IMR-90 (cell line): ENCODE measurements at regions not wholly inside any gene's neighbourhood (a gene's known extent, or its start where the extent isn't known, plus 50 kb on each side); places are given as distances from the start of the nearest gene placed in this dataset.

Experiments
- ATAC-seq: fragments of 200-7000 bp; cut with Tn5 transposase; 2 replicates; pipeline ENCODE4 v1.9.1; 2020; ENCODE audit warnings: low read depth, mild to moderate bottlenecking, moderate library complexity
- BruUV-seq: library from RNA; stranded (reverse); fragments of 400-500 nt; replicated peaks from 2 replicates; lab custom pipeline; 2021; lab: Mats Ljungman, UMichigan
- CTCF ChIA-PET: fragments of 300-600 bp; formaldehyde crosslinking; extraction: SDS; loops from one replicate; lab custom pipeline; 2021; ENCODE audit warnings: antibody characterized with exemption; lab: Yijun Ruan, JAX
- POLR2A ChIA-PET: fragments of 300-600 bp; sonication (Branson Sonifier 250); formaldehyde crosslinking; loops from one replicate; lab custom pipeline; 2022; ENCODE audit warnings: antibody characterized with exemption; ENCODE audit not compliant: unreplicated experiment; lab: Charles Lee
- DNase-seq: peaks from one replicate; pipeline ENCODE4 v3.0.0; 2013
- H2AFZ ChIP-seq: replicated peaks from 2 replicates; pipeline ENCODE3; 2013; ENCODE audit warnings: low read length, mild to moderate bottlenecking; ENCODE audit not compliant: poor library complexity
- H2AK5ac ChIP-seq: 2 replicates; pipeline ENCODE4 v1.6.1; 2013; ENCODE audit warnings: low read depth, low read length, inconsistent platforms
- H2AK9ac ChIP-seq: replicated peaks from 2 replicates; pipeline ENCODE3; 2013; ENCODE audit warnings: mild to moderate bottlenecking, low read depth, low read length, moderate library complexity; ENCODE audit not compliant: poor library complexity
- H2BK120ac ChIP-seq: 2 replicates; pipeline ENCODE4 v1.6.1; 2013; ENCODE audit warnings: low read depth, low read length, inconsistent platforms
- H2BK15ac ChIP-seq: 3 replicates; pipeline ENCODE4 v1.6.1; 2013; ENCODE audit warnings: low read depth, low read length, inconsistent platforms
- H2BK20ac ChIP-seq: 2 replicates; pipeline ENCODE4 v1.6.1; 2013; ENCODE audit warnings: low read depth, mild to moderate bottlenecking, inconsistent platforms, low read length, moderate library complexity
- H2BK5ac ChIP-seq: 2 replicates; pipeline ENCODE4 v1.6.1; 2013; ENCODE audit warnings: mild to moderate bottlenecking, low read depth, low read length, inconsistent platforms; ENCODE audit not compliant: poor library complexity, severe bottlenecking
- H3K14ac ChIP-seq: replicated peaks from 2 replicates; pipeline ENCODE4 v1.6.1; 2013; ENCODE audit warnings: low read depth, low read length, inconsistent platforms
- H3K18ac ChIP-seq: 2 replicates; pipeline ENCODE4 v1.6.1; 2013; ENCODE audit warnings: low read depth, low read length, control low read depth
- H3K23ac ChIP-seq: 2 replicates; pipeline ENCODE4 v1.6.1; 2013; ENCODE audit warnings: low read depth, low read length, inconsistent platforms
- H3K27ac ChIP-seq: 2 replicates; pipeline ENCODE4 v1.5.1; 2013; ENCODE audit warnings: mild to moderate bottlenecking, control low read depth, low read length; ENCODE audit not compliant: insufficient read depth
- H3K27me3 ChIP-seq: 2 replicates; pipeline ENCODE4 v1.6.1; 2013; ENCODE audit warnings: low read length; ENCODE audit not compliant: control insufficient read depth, insufficient read depth
- H3K36me3 ChIP-seq: 2 replicates; pipeline ENCODE4 v1.6.1; 2013; ENCODE audit warnings: low read length, mixed read lengths; ENCODE audit not compliant: control insufficient read depth, insufficient read depth
- H3K4ac ChIP-seq: 2 replicates; pipeline ENCODE4 v1.6.1; 2013; ENCODE audit warnings: low read depth, low read length, inconsistent platforms
- H3K4me1 ChIP-seq: 2 replicates; pipeline ENCODE4 v1.6.1; 2013; ENCODE audit warnings: low read length, mixed read lengths; ENCODE audit not compliant: control insufficient read depth, insufficient read depth
- H3K4me2 ChIP-seq: 2 replicates; pipeline ENCODE4 v1.6.1; 2013; ENCODE audit warnings: low read depth, mild to moderate bottlenecking, control low read depth, low read length, moderate library complexity
- H3K4me3 ChIP-seq: 2 replicates; pipeline ENCODE4 v1.5.1; 2013; ENCODE audit warnings: low read depth, mild to moderate bottlenecking, control low read depth, low read length, moderate library complexity; ENCODE audit not compliant: insufficient read depth
- H3K56ac ChIP-seq: 2 replicates; pipeline ENCODE4 v1.6.1; 2013; ENCODE audit warnings: low read length, inconsistent platforms; ENCODE audit not compliant: insufficient read depth; ENCODE audit errors: extremely low read depth
- H3K79me1 ChIP-seq, 2 experiments: 2 replicates each; pipeline ENCODE4 v1.6.1; 2013; ENCODE audit warnings: low read length in 2 of 2, inconsistent platforms in 1 of 2, low read depth in 1 of 2
- H3K9ac ChIP-seq: 2 replicates; pipeline ENCODE4 v1.6.1; 2013; ENCODE audit warnings: low read depth, low read length, control low read depth
- H3K9me1 ChIP-seq: 2 replicates; pipeline ENCODE4 v1.6.1; 2013; ENCODE audit warnings: low read length, inconsistent platforms; ENCODE audit not compliant: insufficient read depth
- H3K9me3 ChIP-seq: 2 replicates; pipeline ENCODE4 v1.6.1; 2013; ENCODE audit warnings: low read length; ENCODE audit not compliant: control insufficient read depth, insufficient read depth
- H4K20me1 ChIP-seq: 2 replicates; pipeline ENCODE4 v1.6.1; 2013; ENCODE audit warnings: low read length, inconsistent platforms; ENCODE audit not compliant: insufficient read depth
- H4K5ac ChIP-seq: 2 replicates; pipeline ENCODE4 v1.6.1; 2013; ENCODE audit warnings: mild to moderate bottlenecking, low read depth, low read length, control low read depth
- H4K8ac ChIP-seq, 2 experiments: 2 replicates each; pipeline ENCODE4 v1.6.1; 2013; ENCODE audit warnings: low read depth in 2 of 2, low read length in 2 of 2, control low read depth in 1 of 2, inconsistent platforms in 1 of 2
- H4K91ac ChIP-seq: 2 replicates; pipeline ENCODE4 v1.6.1; 2013; ENCODE audit warnings: low read depth, low read length, inconsistent platforms; ENCODE audit not compliant: insufficient read depth
- BHLHE40 ChIP-seq: fragments of 150-350 bp; IDR thresholded peaks from 2 replicates; pipeline ENCODE4 v1.6.1; 2016; ENCODE audit warnings: mild to moderate bottlenecking, low read depth, low read length
- CEBPB ChIP-seq: IDR thresholded peaks from 2 replicates; pipeline ENCODE4 v1.6.1; 2012; ENCODE audit warnings: low read depth, low read length, improper control_type of control experiment
- CHD1 ChIP-seq: IDR thresholded peaks from 2 replicates; pipeline ENCODE4 v1.6.1; 2012; ENCODE audit warnings: low read depth, low read length, improper control_type of control experiment
- MAFK ChIP-seq: IDR thresholded peaks from 2 replicates; pipeline ENCODE4 v1.6.1; 2012; ENCODE audit warnings: low read depth, low read length, improper control_type of control experiment
- MAZ ChIP-seq: IDR thresholded peaks from 2 replicates; pipeline ENCODE4 v1.6.1; 2012; ENCODE audit warnings: low read depth, mild to moderate bottlenecking, low read length, improper control_type of control experiment, moderate library complexity, borderline replicate concordance
- MXI1 ChIP-seq: IDR thresholded peaks from 2 replicates; pipeline ENCODE4 v1.6.1; 2012; ENCODE audit warnings: low read depth, mild to moderate bottlenecking, low read length, moderate library complexity, borderline replicate concordance
- NFE2L2 ChIP-seq: fragments of 150-350 bp; IDR thresholded peaks from 2 replicates; pipeline ENCODE4 v1.6.1; 2016; ENCODE audit warnings: low read depth, mild to moderate bottlenecking, low read length
- POLR2A ChIP-seq: IDR thresholded peaks from 2 replicates; pipeline ENCODE4 v1.6.1; 2012; ENCODE audit warnings: mild to moderate bottlenecking, low read depth, low read length
- RCOR1 ChIP-seq: IDR thresholded peaks from 2 replicates; pipeline ENCODE4 v1.6.1; 2012; ENCODE audit warnings: mild to moderate bottlenecking, low read length, improper control_type of control experiment; ENCODE audit not compliant: insufficient replicate concordance
- RFX5 ChIP-seq: IDR thresholded peaks from 2 replicates; pipeline ENCODE4 v1.8.0; 2012; ENCODE audit warnings: low read depth, mild to moderate bottlenecking, low read length, moderate library complexity
- SMC3 ChIP-seq: fragments of 150-350 bp; IDR thresholded peaks from 2 replicates; pipeline ENCODE4 v1.6.1; 2016; ENCODE audit warnings: low read depth, mild to moderate bottlenecking, antibody characterized with exemption, low read length, moderate library complexity
- WGBS, 2 experiments: methylation state at CpG; one replicate each; pipeline versions ENCODE4 v1.1.5 to v1.1.7; 2013; ENCODE audit warnings: missing lambda C conversion rate in 2 of 2; ENCODE audit not compliant: insufficient read length in 1 of 2; ENCODE audit errors: extremely low coverage in 2 of 2; 5-methylcytosine and 5-hydroxymethylcytosine counted together
- dilution Hi-C: fragments of 300-500 bp; cut with HindIII; formaldehyde crosslinking; loops from one replicate; pipeline ENCODE4 v1.14.3; 2018; ENCODE audit warnings: low sequenced_read_pairs; ENCODE audit not compliant: unreplicated experiment
- in situ Hi-C: fragments of 300-500 bp; cut with MboI; formaldehyde crosslinking; loops from 3 replicates; pipeline ENCODE4 v1.14.3; 2019; ENCODE audit warnings: low sequenced_read_pairs, inconsistent platforms, mixed read lengths
- intact Hi-C: fragments of 100-400 bp; cut with micrococcal nuclease; formaldehyde crosslinking; loops from 2 replicates; pipeline ENCODE4 v1.10.0; 2022
- TF ChIP-seq, protein P1 (sequence below): fragments of 150-350 bp; IDR thresholded peaks from 2 replicates; pipeline ENCODE4 v1.6.1; 2016; ENCODE audit warnings: low read depth, mild to moderate bottlenecking, low read length, moderate library complexity, borderline replicate concordance

DNA sequence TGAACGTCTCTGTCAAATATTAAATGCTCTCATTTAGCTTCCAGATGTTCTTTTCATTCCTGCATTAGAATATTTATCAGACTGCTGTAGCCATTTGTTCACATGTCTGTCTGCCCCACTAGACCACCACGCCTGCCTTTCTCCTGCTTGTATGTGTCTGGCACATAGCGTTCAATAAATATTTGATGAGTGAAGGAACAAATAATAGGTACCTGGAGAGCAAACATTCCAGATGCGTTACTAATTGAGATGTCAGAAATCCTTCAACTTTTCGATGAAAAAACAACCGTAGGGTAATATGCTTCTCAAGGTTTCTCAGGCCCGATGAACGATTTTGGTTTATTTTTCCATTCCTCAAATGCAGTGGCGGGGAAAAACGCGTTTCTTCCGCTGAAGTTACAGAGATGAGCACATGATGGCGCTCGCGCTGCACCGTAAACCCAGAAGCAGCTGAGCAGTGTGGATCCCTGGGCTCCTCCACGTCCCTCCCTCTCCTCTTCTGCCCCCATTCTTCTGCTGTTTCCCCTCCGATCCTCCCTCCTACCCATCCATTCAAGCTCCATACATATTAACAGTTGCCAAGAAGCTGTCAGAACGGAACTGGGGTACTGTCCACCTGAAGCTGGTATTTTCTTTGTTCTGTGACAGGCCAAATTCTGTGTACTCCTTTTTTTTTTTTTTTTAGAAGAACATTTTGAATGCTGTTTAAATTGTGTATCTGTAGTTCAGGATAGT lies 245.4 kb downstream of the MPDZ start (continued):
- TF ChIP-seq SMC3, result peak; percentile 70
- TF ChIP-seq CEBPB, result no peak

DNA sequence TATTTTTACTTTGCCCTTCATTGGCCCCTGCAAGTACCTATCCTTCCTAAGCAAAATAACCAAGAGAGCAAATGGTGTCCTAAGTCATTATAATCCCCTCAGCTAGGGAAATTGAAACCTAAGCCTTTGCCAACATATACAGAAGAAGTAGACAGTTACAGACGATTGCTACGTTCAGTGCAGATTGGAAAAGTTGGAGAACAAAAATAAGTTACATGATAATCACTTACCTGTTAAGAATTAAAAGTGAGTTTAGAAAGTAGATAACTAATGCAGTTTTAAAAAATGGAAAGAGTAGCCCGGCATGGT lies 244.8 kb downstream of the MPDZ start:
- Histone ChIP-seq H3K4me3 (no peak overlapping the region), H3K9ac (no peak overlapping the region), H4K5ac (no peak overlapping the region), H2AK5ac (no peak overlapping the region), H4K8ac (no peak overlapping the region), H3K23ac (no peak overlapping the region), H4K20me1 (no peaks in the 10 kb centered on the region), H2AFZ (no peak overlapping the region), H3K36me3 (no peaks in the 10 kb centered on the region), H3K56ac (no peak overlapping the region), H2BK120ac (no peak overlapping the region), H3K79me1 (no peaks in the 10 kb centered on the region), H3K18ac (no peak overlapping the region), H3K27ac (no peak overlapping the region), H2BK20ac (no peak overlapping the region), H3K14ac (no peak overlapping the region), H3K4me1 (no peaks in the 10 kb centered on the region), H2BK15ac (no peak overlapping the region), H3K9me1 (no peaks in the 10 kb centered on the region), H2BK5ac (no peak overlapping the region), H3K27me3 (peaks cover 3% of the 10 kb centered on the region; the same call in 1 of the 2 replicates), H3K4me2 (no peak overlapping the region), H4K91ac (no peak overlapping the region), H2AK9ac (no peak overlapping the region), H3K9me3 (no peaks in the 10 kb centered on the region), H3K4ac (no peak overlapping the region)
- CTCF ChIA-PET, result interaction anchor here (0.6 to 1.7 kb wide), 8 partner anchors 14 to 159 kb away, joined by 3 to 6 read pairs (median 4); no protein-coding TSS in a partner anchor
- TF ChIP-seq MXI1 (no peak), CHD1 (no peak), NFE2L2 (no peak), SMC3 (no peak), RCOR1 (no peak), RFX5 (no peak), MAFK (no peak), MAZ (no peak), BHLHE40 (no peak), POLR2A (no peak), CEBPB (no peak)
- TF ChIP-seq, protein P1, sequence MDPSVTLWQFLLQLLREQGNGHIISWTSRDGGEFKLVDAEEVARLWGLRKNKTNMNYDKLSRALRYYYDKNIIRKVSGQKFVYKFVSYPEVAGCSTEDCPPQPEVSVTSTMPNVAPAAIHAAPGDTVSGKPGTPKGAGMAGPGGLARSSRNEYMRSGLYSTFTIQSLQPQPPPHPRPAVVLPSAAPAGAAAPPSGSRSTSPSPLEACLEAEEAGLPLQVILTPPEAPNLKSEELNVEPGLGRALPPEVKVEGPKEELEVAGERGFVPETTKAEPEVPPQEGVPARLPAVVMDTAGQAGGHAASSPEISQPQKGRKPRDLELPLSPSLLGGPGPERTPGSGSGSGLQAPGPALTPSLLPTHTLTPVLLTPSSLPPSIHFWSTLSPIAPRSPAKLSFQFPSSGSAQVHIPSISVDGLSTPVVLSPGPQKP, result no peak
- DNase-seq (no peak), ATAC-seq (0 out of 2 replicates have a peak, but pooled peaks have one; percentile 25)
- dilution Hi-C loops (no loop called here), intact Hi-C loops (loop anchor here (1.0 to 10.0 kb wide), 7 partner anchors 54 to 1734 kb away; partner anchors contain the start of gene LURAP1L), in situ Hi-C loops (loop anchor here (10.0 to 25.0 kb wide), 2 partner anchors 1320 to 1403 kb away; no protein-coding TSS in a partner anchor)
- 100% methylated on average over 1 of the region's 3 CpGs; no CpG with 5 or more reads in 1 of the 2 experiments for WGBS, 2 experiments
- BruUV-seq, result no TSS peak
- POLR2A ChIA-PET, result interaction anchor here (0.6 kb wide), 1 partner anchor 1240 kb away, joined by 6 read pairs; no protein-coding TSS in a partner anchor
